BLaER1 treated with 17β-estradiol and CSF1 and Interleukin-3, amounts not matched to agents 10 nM and 100 nM (cell line): ENCODE measurements at regions not wholly inside any gene's neighbourhood (a gene's known extent, or its start where the extent isn't known, plus 50 kb on each side); places are given as distances from the start of the nearest gene placed in this dataset.

Experiments
- H3K27ac ChIP-seq, 11 experiments: shearing (Covaris generic); formaldehyde crosslinking; 2 replicates each; pipeline ENCODE4 v1.8.1; 2022
- H3K27me3 ChIP-seq, 11 experiments: shearing (Covaris generic); formaldehyde crosslinking; 2 replicates each; pipeline ENCODE4 v1.8.1; 2022
- H3K36me3 ChIP-seq, 11 experiments: shearing (Covaris generic); formaldehyde crosslinking; 2 replicates each; pipeline ENCODE4 v1.8.1; 2022
- H3K4me1 ChIP-seq, 10 experiments: shearing (Covaris generic); formaldehyde crosslinking; 2 replicates each; pipeline ENCODE4 v1.8.1; 2022
- H3K4me2 ChIP-seq, 11 experiments: shearing (Covaris generic); formaldehyde crosslinking; 2 replicates each; pipeline ENCODE4 v1.8.1; 2022
- H3K4me3 ChIP-seq, 10 experiments: shearing (Covaris generic); formaldehyde crosslinking; 2 replicates each; pipeline ENCODE4 v1.8.1; 2022
- H3K9ac ChIP-seq, 11 experiments: shearing (Covaris generic); formaldehyde crosslinking; 2 replicates each; pipeline ENCODE4 v1.8.1; 2022
- H3K9me3 ChIP-seq, 11 experiments: shearing (Covaris generic); formaldehyde crosslinking; replicated peaks in 1 of 11; 2 replicates each; pipeline ENCODE4 v1.8.1; 2022
- H4K20me1 ChIP-seq, 11 experiments: shearing (Covaris generic); formaldehyde crosslinking; 2 replicates each; pipeline ENCODE4 v1.8.1; 2022
- Cebpa-rat ChIP-seq, 11 experiments: shearing (Covaris generic); IDR thresholded peaks; 2 replicates each; pipeline ENCODE4 v1.8.1; 2022

- H3K4me1 ChIP-seq: no peaks in the 10 kb centered on the region
- no peaks in the 10 kb centered on the region for H3K36me3 ChIP-seq
- H3K9me3 ChIP-seq: no peaks in the 10 kb centered on the region
- TF ChIP-seq Cebpa-rat (IDR thresholded peaks at IDR 0.05): no peak
- H3K9ac ChIP-seq: no peak overlapping the region
- no peaks in the 10 kb centered on the region for H4K20me1 ChIP-seq
- H3K27me3 ChIP-seq: no peaks in the 10 kb centered on the region
- H3K27ac ChIP-seq: no peak overlapping the region
- no peak overlapping the region for H3K4me2 ChIP-seq
- H3K4me3 ChIP-seq: no peak overlapping the region
Observed at GRCh38 chr1:69499203-69499803, 68.4 kb upstream of the LRRC7 start.

GRCh38 chr1:69502991-69503390 lies 64.7 kb upstream of the LRRC7 start:
- H3K36me3 ChIP-seq: no peaks in the 10 kb centered on the region
- no peaks in the 10 kb centered on the region for H3K27me3 ChIP-seq
- no peaks in the 10 kb centered on the region for H4K20me1 ChIP-seq
- H3K9me3 ChIP-seq: no peaks in the 10 kb centered on the region
- H3K4me3 ChIP-seq: no peak overlapping the region
- no peak overlapping the region for H3K27ac ChIP-seq
- TF ChIP-seq Cebpa-rat (IDR thresholded peaks at IDR 0.05): no peak
- H3K9ac ChIP-seq: no peak overlapping the region
- H3K4me1 ChIP-seq: no peaks in the 10 kb centered on the region
- no peak overlapping the region for H3K4me2 ChIP-seq

GRCh38 chr1:69504730-69505252 lies 62.9 kb upstream of the LRRC7 start:
- Histone ChIP-seq H3K9ac (no peak overlapping the region), H3K27ac (no peak overlapping the region), H3K36me3 (no peaks in the 10 kb centered on the region), H3K27me3 (no peaks in the 10 kb centered on the region), H3K4me1 (no peaks in the 10 kb centered on the region), H4K20me1 (no peaks in the 10 kb centered on the region), H3K4me2 (no peak overlapping the region), H3K4me3 (no peak overlapping the region), H3K9me3 (no peaks in the 10 kb centered on the region)
- TF ChIP-seq Cebpa-rat (IDR thresholded peaks at IDR 0.05): no peak

- no peaks in the 10 kb centered on the region for H3K9me3 ChIP-seq
- TF ChIP-seq Cebpa-rat (IDR thresholded peaks at IDR 0.05): no peak
- H3K9ac ChIP-seq: no peak overlapping the region
- H3K4me1 ChIP-seq: no peaks in the 10 kb centered on the region
- no peak overlapping the region for H3K4me2 ChIP-seq
- no peaks in the 10 kb centered on the region for H3K27me3 ChIP-seq
- no peaks in the 10 kb centered on the region for H3K36me3 ChIP-seq
- no peak overlapping the region for H3K4me3 ChIP-seq
- no peaks in the 10 kb centered on the region for H4K20me1 ChIP-seq
- H3K27ac ChIP-seq: no peak overlapping the region
Observed at GRCh38 chr1:69506311-69506710, 61.4 kb upstream of the LRRC7 start.

- H4K20me1 ChIP-seq: no peaks in the 10 kb centered on the region
- H3K36me3 ChIP-seq: no peaks in the 10 kb centered on the region
- no peak for TF ChIP-seq Cebpa-rat (IDR thresholded peaks at IDR 0.05)
- no peak overlapping the region for H3K4me2 ChIP-seq
- H3K9me3 ChIP-seq: no peaks in the 10 kb centered on the region
- H3K4me3 ChIP-seq: no peak overlapping the region
- no peaks in the 10 kb centered on the region for H3K27me3 ChIP-seq
- no peak overlapping the region for H3K27ac ChIP-seq
- no peak overlapping the region for H3K9ac ChIP-seq
- no peaks in the 10 kb centered on the region for H3K4me1 ChIP-seq
Observed at GRCh38 chr1:69506721-69507120, 61.0 kb upstream of the LRRC7 start.

- no peaks in the 10 kb centered on the region for H3K36me3 ChIP-seq
- H3K4me2 ChIP-seq: no peak overlapping the region
- no peak overlapping the region for H3K9ac ChIP-seq
- no peaks in the 10 kb centered on the region for H4K20me1 ChIP-seq
- no peaks in the 10 kb centered on the region for H3K9me3 ChIP-seq
- no peak overlapping the region for H3K4me3 ChIP-seq
- TF ChIP-seq Cebpa-rat (IDR thresholded peaks at IDR 0.05): no peak
- H3K27me3 ChIP-seq: no peaks in the 10 kb centered on the region
- no peaks in the 10 kb centered on the region for H3K4me1 ChIP-seq
- no peak overlapping the region for H3K27ac ChIP-seq
Observed at GRCh38 chr1:69510026-69510425, 57.7 kb upstream of the LRRC7 start.

- TF ChIP-seq Cebpa-rat (IDR thresholded peaks at IDR 0.05): no peak
- H3K27ac ChIP-seq: no peak overlapping the region
- H4K20me1 ChIP-seq: no peaks in the 10 kb centered on the region
- no peaks in the 10 kb centered on the region for H3K36me3 ChIP-seq
- H3K4me2 ChIP-seq: no peak overlapping the region
- no peak overlapping the region for H3K9ac ChIP-seq
- no peaks in the 10 kb centered on the region for H3K4me1 ChIP-seq
- H3K4me3 ChIP-seq: no peak overlapping the region
- H3K27me3 ChIP-seq: no peaks in the 10 kb centered on the region
- H3K9me3 ChIP-seq: no peaks in the 10 kb centered on the region
Observed at GRCh38 chr1:69511426-69512192, 56.1 kb upstream of the LRRC7 start.

GRCh38 chr1:69513601-69514000 lies 54.1 kb upstream of the LRRC7 start:
- Histone ChIP-seq H3K4me3 (no peak overlapping the region), H3K27ac (no peak overlapping the region), H3K36me3 (no peaks in the 10 kb centered on the region), H3K9ac (no peak overlapping the region), H3K9me3 (no peaks in the 10 kb centered on the region), H3K4me2 (no peak overlapping the region), H4K20me1 (no peaks in the 10 kb centered on the region), H3K27me3 (no peaks in the 10 kb centered on the region), H3K4me1 (no peaks in the 10 kb centered on the region)
- TF ChIP-seq Cebpa-rat (IDR thresholded peaks at IDR 0.05): no peak
